ENCODE measurements at regions not wholly inside any gene's neighbourhood (a gene's known extent, or its start where the extent isn't known, plus 50 kb on each side); places are given as distances from the start of the nearest gene placed in this dataset.

DNA sequence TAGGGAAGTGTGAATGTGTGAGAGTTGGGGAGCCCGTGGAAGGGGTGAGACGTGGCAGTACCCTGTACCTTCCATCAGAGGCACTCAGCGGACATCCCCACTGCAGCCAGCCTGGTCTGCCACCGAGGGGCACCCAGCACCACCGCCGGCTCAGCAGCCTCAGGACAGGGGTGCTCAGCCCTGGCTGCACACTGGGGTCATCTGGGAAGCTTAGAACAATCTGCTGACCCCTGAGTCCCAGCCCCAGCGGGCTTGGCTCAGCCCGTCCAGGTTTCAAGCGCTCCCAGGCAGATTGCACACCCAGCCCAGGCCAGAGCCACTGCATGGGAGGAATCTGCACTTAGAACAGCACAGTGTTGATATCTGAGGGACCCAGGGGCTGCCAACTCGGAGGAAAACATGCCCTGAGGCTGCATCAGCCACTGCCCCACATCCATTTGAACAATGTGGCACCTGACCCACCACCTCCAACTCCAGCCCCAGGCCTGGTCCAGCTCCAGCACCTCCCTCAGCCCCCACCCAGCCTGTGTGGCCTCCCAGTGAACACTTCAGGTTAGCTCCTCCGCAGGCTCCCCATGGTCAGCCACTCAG is 147.1 kb upstream of the OTOS start:
- TF ChIP-seq EZH2 (IDR thresholded peaks at IDR 0.05; ENCODE audit: insufficient read depth, poor library complexity, severe bottlenecking) = no peak
- no peak for TF ChIP-seq EZH2phosphoT487 (IDR thresholded peaks at IDR 0.05; ENCODE audit: insufficient read depth, low read depth)

Data from GM23248 (cell line).